GM20000 (cell line): ENCODE measurements at regions not wholly inside any gene's neighbourhood (a gene's known extent, or its start where the extent isn't known, plus 50 kb on each side); places are given as distances from the start of the nearest gene placed in this dataset.

Source experiments
- DNase-seq: peaks from one replicate; pipeline ENCODE4 v3.0.0; 2012; ENCODE audit warnings: low spot score
- CTCF ChIP-seq: IDR thresholded peaks from 2 replicates; pipeline ENCODE4 v1.5.1; 2012; ENCODE audit warnings: mild to moderate bottlenecking, control low read depth; ENCODE audit errors: extremely low read depth, missing control alignments

- no peak for DNase-seq
- no peak for TF ChIP-seq CTCF
Measured at GRCh38 chr2:203813684-203814083, 53.9 kb upstream of the CTLA4 start.

DNA sequence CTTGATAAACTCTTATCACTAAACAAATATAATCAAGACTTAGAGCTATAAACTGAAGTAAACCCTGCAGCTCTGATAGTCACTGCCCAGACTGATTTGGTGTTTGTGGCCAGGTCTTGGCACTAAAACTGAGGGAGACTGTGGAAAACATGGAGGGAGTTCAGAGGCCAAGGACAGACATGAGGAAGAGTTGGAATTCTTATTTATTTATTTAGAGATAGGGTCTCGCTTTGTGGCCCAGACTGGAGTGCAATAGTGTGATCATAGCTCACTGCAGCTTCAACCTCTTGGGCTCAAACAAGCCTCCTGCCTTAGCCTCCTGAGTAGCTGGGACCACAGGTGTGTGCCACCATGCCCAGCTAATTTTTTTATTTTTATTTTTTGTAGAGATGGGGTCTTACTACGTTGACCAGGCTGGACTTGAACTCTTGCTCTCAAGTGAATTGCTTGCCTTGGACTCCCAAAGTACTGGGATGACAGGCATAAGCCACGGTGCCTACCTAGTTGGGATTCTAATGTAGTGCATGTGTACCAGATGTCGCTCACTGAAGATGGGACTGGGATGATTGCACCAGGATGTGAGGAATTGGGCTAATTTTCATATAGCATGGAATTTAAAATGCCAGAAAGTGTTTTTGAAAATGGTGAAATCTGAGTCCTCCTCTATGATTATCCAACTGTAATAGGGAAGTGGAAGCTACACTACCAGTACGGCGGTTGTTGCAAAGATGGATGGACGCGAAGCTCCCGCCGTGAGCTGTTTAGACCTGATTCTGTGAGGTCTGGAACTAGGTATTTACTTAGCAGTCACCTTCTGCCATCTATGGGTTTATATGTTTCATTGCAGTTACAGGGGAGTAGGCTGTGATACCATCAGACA, 52.7 kb upstream of the CTLA4 start:
- peak; percentile 30 for TF ChIP-seq CTCF
- peak; percentile 74 for DNase-seq

DNA sequence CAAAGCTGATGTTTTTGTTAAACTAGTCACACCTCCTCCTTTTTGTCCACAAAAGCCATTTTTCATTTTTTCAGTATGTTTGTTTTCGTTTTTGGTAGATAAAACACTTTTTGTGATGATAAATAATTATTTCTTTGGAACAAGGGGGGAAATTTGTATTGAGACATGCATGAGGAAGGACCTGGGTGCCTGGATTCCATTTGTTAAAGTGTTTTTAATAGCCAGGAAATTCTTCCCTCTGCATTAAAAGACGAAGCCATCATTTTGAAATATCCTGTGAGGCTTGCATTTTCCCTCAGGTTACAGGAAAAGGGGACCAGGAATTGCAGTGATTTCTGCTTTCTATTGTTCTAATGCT, 52.1 kb upstream of the CTLA4 start:
- DNase-seq: no peak
- no peak for TF ChIP-seq CTCF

DNA sequence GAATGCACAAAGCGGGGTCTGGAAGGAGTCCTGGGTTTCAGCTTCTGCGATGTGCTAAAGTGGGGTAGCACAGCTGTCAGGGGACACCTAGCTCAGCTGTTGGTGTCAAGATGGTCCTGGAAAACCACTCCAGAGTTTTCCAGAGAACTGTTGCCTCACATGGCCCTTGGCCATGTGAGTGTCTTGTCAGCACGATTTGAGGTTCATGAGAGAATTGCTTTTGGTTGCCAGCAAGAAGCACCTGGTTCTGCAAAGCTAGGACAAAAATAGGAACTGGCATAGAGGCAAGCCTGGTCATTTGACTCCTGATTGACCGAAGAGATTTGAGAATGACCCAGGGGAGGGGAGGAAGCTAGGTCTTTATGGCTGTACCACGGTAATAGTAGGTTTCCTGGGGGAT, 50.4 kb upstream of the CTLA4 start:
- no peak for DNase-seq
- no peak for TF ChIP-seq CTCF
